NB4 (cell line): ENCODE measurements at regions not wholly inside any gene's neighbourhood (a gene's known extent, or its start where the extent isn't known, plus 50 kb on each side); places are given as distances from the start of the nearest gene placed in this dataset.

ENCODE experiments used
- DNase-seq: peaks from one replicate; pipeline ENCODE4 v3.0.0; 2010; ENCODE audit warnings: low read depth
- H3K4me3 ChIP-seq: one replicate; pipeline ENCODE4 v1.5.1; 2011; ENCODE audit warnings: mild to moderate bottlenecking, low read depth, low read length, moderate library complexity
- MYC ChIP-seq: IDR thresholded peaks from 2 replicates; pipeline ENCODE4 v1.6.1; 2011; ENCODE audit warnings: low read depth, low read length
- POLR2A ChIP-seq: IDR thresholded peaks from 2 replicates; pipeline ENCODE4 v1.6.1; 2011; ENCODE audit warnings: mild to moderate bottlenecking; ENCODE audit not compliant: insufficient read length; ENCODE audit errors: extremely low read depth
- TF ChIP-seq, protein P1 (sequence below): IDR thresholded peaks from 2 replicates; pipeline ENCODE4 v1.6.1; 2011; ENCODE audit warnings: low read depth, low read length
- TF ChIP-seq, protein P2 (sequence below): IDR thresholded peaks from one replicate; pipeline ENCODE4 v1.5.1; 2012; ENCODE audit warnings: low read depth, low read length

DNA sequence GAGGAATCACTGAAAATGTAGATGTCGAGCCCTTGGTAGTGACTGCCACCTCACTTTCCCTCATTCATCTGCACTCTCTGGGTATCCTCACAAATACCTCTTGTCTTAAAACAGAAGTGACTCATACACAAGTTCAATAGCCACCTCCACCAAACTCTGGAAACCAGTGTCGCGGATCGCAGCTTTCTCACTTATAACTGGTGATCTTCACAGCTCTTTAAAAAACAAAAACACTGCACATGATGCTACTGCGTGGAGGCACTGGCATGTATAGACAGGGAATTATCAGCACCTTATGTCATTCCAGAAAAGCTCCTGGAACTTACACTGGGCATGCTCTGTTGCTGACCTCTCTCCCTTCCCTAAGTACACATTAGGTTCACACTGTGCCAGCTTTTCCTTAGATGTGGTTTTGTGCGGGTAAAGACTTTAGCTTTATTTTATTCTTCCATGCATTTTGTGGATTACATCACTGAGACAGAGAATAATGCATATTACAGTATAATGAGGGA, 425.5 kb upstream of the CADM1 start:
- DNase-seq = no peak
- H3K4me3 ChIP-seq = no peak overlapping the region
- TF ChIP-seq MYC = no peak
- TF ChIP-seq POLR2A = no peak
- TF ChIP-seq, protein P1, sequence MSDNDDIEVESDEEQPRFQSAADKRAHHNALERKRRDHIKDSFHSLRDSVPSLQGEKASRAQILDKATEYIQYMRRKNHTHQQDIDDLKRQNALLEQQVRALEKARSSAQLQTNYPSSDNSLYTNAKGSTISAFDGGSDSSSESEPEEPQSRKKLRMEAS = no peak
- TF ChIP-seq, protein P2, sequence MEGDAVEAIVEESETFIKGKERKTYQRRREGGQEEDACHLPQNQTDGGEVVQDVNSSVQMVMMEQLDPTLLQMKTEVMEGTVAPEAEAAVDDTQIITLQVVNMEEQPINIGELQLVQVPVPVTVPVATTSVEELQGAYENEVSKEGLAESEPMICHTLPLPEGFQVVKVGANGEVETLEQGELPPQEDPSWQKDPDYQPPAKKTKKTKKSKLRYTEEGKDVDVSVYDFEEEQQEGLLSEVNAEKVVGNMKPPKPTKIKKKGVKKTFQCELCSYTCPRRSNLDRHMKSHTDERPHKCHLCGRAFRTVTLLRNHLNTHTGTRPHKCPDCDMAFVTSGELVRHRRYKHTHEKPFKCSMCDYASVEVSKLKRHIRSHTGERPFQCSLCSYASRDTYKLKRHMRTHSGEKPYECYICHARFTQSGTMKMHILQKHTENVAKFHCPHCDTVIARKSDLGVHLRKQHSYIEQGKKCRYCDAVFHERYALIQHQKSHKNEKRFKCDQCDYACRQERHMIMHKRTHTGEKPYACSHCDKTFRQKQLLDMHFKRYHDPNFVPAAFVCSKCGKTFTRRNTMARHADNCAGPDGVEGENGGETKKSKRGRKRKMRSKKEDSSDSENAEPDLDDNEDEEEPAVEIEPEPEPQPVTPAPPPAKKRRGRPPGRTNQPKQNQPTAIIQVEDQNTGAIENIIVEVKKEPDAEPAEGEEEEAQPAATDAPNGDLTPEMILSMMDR = no peak

DNA sequence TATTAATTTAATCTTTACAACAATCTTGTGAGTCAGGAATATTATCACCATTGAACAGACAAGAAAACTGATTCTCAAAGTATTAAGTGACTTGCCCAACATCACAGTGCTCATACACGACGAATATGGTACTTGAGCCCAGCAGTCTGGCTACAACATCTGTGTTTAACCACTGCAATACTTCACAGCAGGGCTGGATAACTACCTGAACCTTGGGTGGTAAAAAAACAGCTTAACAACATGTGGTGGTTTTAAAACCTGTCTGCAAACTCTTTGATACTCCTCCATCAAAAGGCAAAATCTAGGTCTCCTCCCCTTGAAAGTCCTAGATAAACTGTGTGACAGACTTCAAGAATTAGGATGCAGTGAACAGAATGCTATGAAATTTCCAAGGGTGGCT, 424.6 kb upstream of the CADM1 start:
- no peak for DNase-seq
- no peak for TF ChIP-seq POLR2A
- TF ChIP-seq, protein P2 = no peak
- TF ChIP-seq, protein P1 = no peak
- TF ChIP-seq MYC = no peak
- no peak overlapping the region for H3K4me3 ChIP-seq

DNA sequence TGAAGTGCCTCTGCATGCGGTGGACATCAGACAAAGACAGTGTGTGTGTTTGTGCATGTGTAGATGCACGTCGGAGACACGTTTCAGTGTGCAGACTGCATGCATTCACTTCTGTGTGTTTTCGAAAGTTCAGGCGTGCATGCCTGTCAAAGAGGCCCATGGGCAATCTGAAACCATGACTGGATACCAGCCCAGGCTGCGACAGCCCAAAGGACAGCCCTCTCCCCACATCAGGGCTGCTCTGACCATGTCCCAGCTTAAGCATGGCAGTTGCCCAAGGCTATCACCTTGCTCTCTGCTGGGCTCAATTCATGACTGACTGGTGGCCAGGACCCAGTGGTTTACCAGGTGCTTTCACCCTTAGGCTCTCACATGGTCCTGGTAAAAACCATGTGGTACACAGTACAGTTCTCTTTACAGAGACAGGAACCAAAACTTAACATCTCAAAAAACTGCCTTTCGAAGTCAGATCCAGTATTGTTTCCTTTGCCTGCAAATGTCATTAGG, 423.7 kb upstream of the CADM1 start:
- H3K4me3 ChIP-seq = no peak overlapping the region
- no peak for TF ChIP-seq MYC
- TF ChIP-seq, protein P2 = no peak
- DNase-seq = no peak

DNA sequence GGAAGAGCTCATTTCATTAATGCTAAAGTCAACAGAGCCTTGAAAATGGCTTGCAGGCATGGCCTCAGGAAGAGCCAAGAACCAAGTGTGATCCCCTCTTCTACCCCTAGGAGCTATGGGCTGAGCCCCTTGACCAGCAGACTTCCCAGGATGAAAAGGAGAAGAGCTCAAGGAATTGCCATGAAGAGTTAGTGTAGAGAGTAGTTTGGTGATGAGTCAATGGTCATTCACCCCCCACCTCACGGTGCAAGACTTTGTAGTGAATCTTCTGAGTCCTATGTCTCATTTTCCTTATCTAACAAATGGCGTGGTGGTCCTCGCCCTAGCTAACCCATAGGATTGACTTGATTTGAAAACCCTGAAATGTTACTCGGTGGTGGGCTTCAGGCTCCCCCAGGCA, 422.4 kb upstream of the CADM1 start:
- TF ChIP-seq, protein P1 = no peak
- TF ChIP-seq POLR2A = no peak
- TF ChIP-seq MYC = no peak
- TF ChIP-seq, protein P2 = no peak
- H3K4me3 ChIP-seq = no peak overlapping the region
- no peak for DNase-seq

DNA sequence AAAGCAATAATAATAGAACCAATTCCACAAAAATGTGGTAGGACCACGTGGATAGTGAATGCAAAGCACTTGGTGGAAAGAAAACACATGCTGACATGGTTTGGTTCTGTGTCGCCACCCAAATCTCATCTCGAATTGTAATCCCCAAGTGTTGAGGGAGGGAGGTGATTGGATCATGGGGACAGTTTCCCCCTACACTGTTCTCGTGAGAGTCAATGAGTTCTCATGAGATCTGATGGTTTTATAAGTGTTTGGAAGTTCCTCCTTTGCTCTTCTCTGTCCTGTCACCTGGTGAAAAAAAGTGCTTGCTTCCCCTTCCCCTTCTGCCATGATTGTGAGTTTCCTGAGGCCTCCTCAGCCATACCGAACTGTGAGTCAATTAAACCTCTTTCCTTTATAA, 421.9 kb upstream of the CADM1 start:
- H3K4me3 ChIP-seq = no peak overlapping the region
- TF ChIP-seq, protein P2 = no peak
- TF ChIP-seq POLR2A = no peak
- TF ChIP-seq, protein P1 = no peak
- TF ChIP-seq MYC = no peak
- no peak for DNase-seq

DNA sequence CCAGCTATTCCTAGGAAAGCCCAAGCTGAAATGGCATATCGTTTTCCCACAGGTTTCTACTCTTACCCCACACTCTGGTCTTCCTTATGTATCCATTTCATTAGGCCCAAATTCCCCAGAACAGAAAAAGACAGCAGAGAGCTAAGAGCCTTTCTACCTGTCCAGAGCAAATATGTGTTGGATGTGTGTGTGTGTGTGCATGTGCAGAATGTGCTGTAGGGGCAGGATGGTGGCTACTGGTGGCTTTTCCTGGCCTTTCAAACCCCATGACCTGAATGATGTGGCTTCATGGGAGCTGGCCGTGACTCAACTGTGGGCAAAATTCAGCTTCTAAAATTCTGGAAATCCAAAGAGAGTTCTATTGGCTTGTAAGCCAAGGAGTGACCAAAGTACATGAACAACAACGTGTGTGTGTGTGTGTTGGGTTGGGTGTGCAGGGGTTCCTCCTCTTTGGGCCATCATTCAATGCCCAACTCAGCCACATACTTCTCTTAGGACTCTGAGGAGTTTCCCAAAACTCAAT, 421.4 kb upstream of the CADM1 start:
- TF ChIP-seq, protein P1 = no peak
- TF ChIP-seq, protein P2 = no peak
- TF ChIP-seq POLR2A (no peak), MYC (no peak)
- DNase-seq = no peak
- H3K4me3 ChIP-seq = no peak overlapping the region
